GF-D8 (cell line): ENCODE measurements at regions not wholly inside any gene's neighbourhood (a gene's known extent, or its start where the extent isn't known, plus 50 kb on each side); places are given as distances from the start of the nearest gene placed in this dataset.
"Not testable (repeated sequence)": the region's sequence is repeated elsewhere in the genome, so short reads cannot be mapped to it uniquely, and the experiment has no call there.

Source experiments
- DNase-seq: peaks from one replicate; lab custom pipeline; 2025; lab: John Stamatoyannopoulos, UW

DNA sequence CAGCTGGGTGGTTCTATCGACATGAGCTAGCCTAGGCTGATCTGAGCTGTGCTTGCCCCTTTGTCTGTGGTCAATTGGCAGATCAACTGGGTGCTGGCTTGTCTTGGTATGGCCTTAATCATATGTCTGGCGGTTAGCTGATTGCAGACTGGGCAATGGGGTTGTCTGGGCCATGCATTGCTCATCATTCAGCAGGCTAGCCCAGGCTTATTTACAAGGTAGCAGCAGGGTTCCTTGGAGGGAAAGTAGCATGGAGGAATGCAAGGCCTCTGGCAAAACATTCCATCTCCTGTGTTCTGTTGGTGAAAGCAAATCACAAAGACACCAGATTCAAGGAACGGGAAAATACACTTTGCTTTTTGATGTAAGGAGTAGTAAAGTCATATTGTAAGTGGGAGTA lies 84.0 kb upstream of the IVNS1ABP start:
- no peak for DNase-seq

- no peak for DNase-seq
Measured at GRCh38 chr1:185400052-185400451, 83.0 kb upstream of the IVNS1ABP start.

GRCh38 chr1:185398599-185398998 lies 81.6 kb upstream of the IVNS1ABP start:
- no peak for DNase-seq

- no peak for DNase-seq
Measured at GRCh38 chr1:185398022-185398421, 81.0 kb upstream of the IVNS1ABP start.

DNA sequence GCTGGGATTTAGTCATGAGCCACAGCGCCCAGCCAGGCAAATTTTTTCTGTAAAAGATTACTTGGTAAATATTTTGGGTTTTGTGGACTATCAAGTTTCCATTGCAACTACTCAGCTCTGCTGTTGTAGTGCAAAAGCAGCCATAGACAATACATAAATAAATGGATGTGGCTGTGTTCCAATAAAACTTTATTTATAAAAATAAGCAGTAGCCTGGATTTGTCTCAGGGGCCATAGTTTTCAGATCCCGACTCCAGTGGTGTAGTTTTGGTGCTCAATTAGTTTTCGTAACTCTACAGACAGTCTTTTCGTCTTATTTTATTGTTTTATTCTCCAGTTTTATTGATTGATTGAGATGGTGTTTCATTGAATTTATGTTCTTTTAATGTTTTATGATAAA lies 80.1 kb upstream of the IVNS1ABP start:
- DNase-seq: no peak

DNA sequence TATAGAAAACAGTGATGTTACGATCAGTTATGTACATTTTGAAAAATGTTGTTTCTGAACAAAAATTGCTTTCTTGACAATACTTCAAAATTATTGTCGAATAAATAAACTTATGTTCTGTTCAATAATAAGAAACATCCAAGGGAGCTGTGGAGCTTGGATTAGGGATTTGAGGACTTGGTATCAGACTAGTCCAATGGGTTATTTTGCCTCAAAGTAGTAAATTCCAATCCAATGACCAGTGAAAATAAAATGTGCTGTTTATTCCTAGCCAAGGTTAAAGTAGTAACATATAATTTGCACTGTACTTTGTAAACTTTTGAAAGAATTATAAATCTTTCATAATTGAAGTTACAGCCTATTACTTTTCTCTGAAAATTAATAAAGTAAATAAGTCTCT lies 79.1 kb upstream of the IVNS1ABP start:
- no peak for DNase-seq

GRCh38 chr1:185393815-185394214 lies 76.8 kb upstream of the IVNS1ABP start:
- no peak for DNase-seq

- DNase-seq: no peak
Measured at GRCh38 chr1:185393205-185393604, 76.2 kb upstream of the IVNS1ABP start.

GRCh38 chr1:185388815-185389214 lies 71.8 kb upstream of the IVNS1ABP start:
- no peak for DNase-seq

GRCh38 chr1:185388346-185388745 lies 71.3 kb upstream of the IVNS1ABP start:
- no peak for DNase-seq

- no peak for DNase-seq
Measured at GRCh38 chr1:185385991-185386390, 68.9 kb upstream of the IVNS1ABP start.

DNA sequence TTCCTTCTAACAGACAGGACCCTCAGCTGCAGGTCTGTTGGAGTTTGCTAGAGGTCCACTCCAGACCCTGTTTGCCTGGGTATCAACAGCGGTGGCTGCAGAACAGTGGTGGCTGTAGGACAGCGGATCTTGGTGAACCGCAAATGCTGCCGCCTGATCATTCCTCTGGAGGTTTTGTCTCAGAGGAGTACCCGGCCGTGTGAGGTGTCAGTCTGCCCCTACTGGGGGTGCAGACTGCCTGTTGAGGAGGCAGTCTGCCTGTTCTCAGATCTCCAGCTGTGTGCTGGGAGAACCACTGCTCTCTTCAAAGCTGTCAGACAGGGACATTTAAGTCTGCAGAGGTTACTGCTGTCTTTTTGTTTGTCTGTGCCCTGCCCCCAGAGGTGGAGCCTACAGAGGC lies 66.8 kb upstream of the IVNS1ABP start:
- DNase-seq: not testable (repeated sequence)

DNA sequence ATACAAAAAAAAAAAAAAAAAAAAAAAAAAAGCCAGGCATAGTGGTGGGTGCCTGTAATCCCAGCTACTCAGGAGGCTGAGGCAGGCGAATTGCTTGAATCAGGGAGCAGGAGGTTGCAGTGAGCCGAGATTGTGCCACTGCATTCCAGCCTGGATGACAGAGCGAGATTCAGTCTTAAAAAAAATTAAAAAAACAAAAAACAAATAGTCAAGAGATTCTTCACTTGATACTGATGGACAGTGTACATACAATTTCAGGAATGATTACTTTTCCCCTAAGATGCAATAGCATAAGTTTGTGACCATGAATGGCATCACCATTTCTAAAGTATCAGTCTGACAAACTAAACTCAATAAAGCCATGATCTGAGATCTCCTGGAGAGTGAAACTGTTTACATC lies 60.8 kb upstream of the IVNS1ABP start:
- no peak for DNase-seq

DNA sequence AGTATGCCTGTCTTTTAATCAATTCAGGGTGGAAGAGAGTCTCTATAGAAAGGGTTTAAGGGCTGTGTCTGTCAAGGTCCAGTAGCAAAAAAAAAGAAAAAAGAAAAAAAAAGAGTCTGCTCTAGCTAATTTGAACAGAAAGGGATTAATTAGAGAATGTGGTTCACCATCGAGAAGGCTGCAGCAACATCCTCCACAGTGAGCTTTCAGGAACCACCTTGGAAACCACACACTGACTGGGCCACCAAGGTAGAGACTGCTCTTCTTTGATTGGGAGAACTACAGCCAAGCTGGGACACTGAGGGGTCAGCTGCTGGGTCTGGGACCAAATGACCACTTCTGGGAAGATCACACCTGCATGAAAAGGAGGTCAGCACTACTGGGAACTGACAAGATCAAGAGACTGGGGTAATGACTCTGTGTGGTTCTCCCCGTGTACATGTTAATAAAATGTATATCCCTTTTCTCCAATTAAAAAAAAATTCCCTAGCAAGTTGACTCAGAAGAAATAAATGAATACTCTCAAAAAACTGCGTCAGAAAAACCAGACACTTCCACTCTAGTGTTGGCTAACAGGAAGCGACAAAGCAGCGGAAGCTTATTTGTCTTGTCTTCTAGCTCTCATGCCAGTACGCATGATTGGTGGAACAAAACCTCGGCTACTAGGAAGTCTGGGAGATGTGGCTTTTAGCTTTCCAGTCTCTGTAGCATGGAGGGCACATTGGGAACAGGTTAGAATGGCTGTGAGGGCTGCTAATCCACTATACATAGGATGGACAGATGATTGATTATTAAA lies 60.0 kb upstream of the IVNS1ABP start:
- DNase-seq: no peak

GRCh38 chr1:185376288-185376687 lies 59.2 kb upstream of the IVNS1ABP start:
- DNase-seq: no peak

DNA sequence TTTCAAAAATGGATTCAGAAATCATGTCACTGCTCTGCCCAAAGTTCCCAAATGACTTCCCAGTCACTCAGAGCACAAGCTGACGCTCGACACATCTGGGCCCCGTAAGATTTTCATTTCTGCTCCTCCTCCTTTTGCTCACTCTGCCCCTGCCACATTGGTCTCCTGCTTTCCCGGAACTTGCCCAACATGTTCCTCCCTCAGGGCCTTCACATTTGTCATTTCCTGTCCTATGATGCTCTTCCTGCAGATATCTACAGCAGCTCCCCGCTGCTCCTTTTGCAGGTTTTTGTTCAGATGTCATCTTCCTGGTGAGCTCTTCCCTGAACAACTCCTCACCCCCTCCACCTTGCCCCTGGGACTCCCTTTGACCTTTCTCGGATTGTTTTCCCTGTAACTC lies 58.5 kb upstream of the IVNS1ABP start:
- DNase-seq: peak; percentile 45

GRCh38 chr1:185373813-185374529 lies 56.9 kb upstream of the IVNS1ABP start:
- DNase-seq: no peak

- DNase-seq: no peak
Measured at GRCh38 chr1:185369786-185370185, 52.7 kb upstream of the IVNS1ABP start.

- DNase-seq: no peak
Measured at GRCh38 chr1:185368913-185369491, 52.0 kb upstream of the IVNS1ABP start.

DNA sequence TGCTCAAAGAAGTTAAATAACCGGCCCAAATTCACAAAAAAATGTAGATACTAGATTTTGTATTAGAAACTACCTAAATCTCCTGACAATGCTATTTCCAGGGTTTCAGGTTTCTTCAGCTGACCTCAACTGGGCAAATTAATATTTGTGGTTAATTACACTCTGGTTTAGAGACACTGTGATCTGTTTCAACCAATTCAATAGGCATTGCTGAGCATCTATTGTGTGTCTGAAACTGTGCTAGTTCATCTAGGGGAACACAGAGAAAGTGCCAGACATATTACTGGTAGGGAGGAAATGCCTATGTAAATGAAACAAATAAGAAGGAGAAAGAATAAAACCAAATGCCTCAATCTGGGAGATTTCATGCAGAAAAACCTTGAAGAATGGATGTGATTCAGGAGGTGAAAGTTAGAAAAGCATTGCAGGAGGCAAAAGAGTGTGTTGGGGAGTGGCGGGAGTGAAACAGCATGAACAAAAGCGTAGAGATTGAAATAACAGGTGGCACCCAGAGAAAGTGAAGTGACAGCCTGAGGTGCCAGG lies 51.3 kb upstream of the IVNS1ABP start:
- DNase-seq: no peak

DNA sequence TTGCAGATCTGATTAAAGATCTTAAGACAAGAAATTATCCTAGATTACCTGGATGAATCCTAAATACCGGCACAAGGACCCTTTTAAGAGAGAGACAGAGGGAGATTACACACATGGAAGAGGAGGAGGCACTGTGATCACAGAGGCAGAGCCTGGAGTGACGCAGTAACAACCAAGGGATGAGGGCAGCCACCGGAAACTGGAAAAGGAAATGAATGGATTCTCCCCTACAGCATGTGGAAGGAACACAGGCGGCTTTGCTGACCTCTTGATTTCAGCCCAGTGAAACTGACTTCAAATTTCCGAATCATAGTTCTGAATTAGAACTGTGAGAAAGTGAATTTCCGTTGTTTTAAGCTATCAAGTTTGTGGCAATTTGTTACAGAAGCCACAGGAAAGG lies 50.2 kb upstream of the IVNS1ABP start:
- DNase-seq: no peak
